Stimulated activated CD8-positive, alpha-beta memory T cell treated with anti-CD3 and anti-CD28 coated beads, Interleukin-7, amount 100 ng/mL, for 48 hours (primary cell): ENCODE measurements at regions not wholly inside any gene's neighbourhood (a gene's known extent, or its start where the extent isn't known, plus 50 kb on each side); places are given as distances from the start of the nearest gene placed in this dataset.
"Not testable (repeated sequence)": the region's sequence is repeated elsewhere in the genome, so short reads cannot be mapped to it uniquely, and the experiment has no call there.

Experiments used
- DNase-seq, 2 donors: peaks; one replicate each; pipeline ENCODE4 v3.0.0-alpha.2; 2020; ENCODE audit warnings: low read depth in 1 of 2; ENCODE audit errors: extremely low read depth in 1 of 2

DNA sequence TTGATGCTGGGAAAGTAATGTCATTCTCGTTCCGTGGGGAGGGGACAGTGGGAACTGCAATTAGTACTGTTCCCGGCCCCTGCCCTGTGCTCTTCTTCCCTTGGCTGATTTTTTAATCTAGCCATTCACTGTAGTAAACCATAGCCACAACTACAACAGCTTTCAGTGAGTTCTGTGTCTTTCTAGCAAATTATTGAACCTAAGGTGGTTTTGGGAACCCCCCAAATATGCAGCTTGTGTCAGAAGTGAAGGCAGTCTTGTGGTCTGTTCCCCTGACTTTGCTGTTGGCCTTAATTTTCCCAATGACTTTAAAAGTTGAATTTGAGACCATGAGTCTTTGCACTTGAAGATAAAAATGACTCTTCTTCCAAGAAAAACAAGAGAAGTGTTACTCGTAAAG, 114.3 kb upstream of the ETV6 start:
- DNase-seq, result no peak

DNA sequence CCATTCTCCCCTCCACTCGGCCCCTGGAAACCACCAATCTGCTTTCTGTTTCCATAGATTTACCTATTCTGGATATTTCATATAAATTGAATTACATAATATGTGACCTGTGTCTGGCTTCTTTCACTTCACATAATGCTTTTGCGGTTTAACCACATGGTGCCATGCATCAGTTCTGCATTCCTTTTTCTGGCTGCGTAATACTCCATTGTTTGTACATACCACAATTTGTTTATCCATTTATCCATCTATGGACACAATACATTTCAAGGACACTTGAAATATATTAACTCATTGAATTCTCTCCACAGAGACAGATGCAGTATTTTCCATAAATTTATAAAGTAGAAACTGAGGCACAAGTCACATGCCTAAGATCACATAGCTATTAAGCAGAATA, 110.3 kb upstream of the ETV6 start:
- no peak for DNase-seq

DNA sequence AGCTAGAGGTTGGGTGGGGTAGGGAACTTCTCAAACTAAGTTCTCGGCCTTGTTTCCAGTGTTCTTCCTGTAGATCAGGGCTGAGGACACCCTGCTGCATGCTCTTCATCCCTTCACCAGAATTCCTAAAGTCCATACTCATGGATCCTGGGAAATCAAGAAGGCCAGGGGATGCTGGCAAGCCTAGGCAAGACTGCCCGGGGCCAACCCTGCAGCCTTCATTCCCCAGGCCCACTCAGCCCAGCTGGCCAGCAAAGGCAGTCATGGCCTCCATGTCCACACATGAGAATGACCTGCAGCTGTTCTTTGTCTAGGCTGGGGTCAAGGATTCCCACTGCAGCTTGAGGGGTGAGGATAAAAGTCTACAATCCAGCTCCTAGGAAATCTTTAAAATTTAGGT, 109.3 kb upstream of the ETV6 start:
- no peak for DNase-seq

DNA sequence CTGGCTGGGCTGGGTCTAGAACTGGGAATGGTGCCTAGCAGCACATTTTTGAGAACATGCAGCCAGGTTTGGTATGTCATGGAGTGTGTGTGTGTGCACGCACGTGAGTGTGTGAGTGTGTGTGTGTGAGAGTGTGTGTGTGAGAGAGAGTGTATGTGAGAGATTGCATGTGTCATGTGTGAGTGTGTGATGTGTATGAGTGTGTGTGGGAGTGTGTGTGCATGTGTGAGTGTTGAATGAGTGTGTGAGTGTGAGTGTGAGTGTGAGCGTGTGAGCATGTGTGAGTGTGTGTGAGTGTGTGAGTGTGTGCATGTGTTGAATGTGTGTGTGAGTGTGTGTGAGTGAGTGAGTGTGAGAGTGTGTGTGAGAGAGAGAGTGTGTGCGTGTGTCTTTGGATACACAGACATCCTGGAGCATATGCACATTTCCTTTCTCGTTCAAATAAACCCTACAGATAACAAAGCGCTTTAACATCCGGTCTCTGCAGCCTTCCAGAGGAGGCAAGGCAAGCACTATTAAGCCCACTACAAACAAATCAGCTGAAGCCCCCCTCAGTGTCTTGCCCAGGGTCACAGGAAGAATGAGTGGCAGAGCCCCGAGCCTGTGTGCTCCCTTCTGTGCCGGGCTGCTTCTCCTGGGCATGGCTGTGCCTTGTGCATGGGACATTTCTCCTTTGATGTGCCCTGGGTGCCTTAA, 108.7 kb upstream of the ETV6 start:
- DNase-seq, result no peak

DNA sequence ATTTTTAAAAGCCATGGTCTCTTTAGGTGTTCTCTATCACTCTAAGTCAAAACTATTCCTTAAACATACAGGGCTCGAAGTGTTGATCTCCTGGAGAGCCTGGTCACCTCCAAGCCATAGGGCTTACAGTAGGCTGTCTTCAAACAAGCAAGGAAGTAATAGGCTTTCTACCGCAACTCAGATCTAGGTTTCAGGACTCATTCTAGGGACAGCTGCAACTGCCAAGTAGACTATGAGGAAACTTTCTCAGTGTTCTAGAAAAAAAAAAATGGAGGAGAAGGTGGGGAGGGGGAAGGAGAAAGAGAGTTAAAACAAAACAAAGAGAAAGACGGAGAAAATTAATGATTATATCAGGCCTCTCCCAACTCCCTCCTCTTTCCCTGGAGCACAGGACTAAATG, 106.9 kb upstream of the ETV6 start:
- DNase-seq, result no peak

DNA sequence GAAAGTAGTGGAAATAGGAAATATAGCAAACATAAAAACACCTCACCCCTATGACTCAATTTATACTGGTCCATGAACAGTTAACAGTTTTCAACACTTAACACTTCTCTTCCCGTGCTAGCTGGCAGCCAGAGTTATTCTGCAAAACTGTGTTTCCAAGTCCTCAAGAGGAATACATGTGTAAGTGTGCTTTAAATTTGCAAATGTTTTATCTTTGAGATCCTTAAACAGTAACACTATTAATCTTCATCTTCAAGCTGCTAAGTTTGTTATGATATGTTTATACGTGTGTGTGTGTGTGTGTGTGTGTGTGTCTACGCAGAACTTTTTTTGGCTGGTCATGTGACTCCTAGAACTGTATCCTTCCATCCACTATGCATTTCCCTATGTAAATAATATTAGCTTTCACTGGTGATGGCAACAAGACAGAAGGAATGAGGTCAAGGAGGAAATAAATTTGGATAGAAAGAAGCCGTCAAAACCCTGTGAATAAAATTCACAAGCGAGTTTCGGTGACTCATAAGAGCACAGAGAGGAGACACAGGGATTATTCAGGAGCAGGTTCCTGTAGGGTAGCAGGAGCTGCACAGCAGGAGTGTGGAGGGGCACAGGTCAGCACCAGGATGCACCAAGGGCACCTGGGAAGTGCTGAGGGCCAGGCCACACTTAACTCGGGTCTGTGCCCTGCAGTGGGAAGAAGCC, 105.9 kb upstream of the ETV6 start:
- no peak for DNase-seq

DNA sequence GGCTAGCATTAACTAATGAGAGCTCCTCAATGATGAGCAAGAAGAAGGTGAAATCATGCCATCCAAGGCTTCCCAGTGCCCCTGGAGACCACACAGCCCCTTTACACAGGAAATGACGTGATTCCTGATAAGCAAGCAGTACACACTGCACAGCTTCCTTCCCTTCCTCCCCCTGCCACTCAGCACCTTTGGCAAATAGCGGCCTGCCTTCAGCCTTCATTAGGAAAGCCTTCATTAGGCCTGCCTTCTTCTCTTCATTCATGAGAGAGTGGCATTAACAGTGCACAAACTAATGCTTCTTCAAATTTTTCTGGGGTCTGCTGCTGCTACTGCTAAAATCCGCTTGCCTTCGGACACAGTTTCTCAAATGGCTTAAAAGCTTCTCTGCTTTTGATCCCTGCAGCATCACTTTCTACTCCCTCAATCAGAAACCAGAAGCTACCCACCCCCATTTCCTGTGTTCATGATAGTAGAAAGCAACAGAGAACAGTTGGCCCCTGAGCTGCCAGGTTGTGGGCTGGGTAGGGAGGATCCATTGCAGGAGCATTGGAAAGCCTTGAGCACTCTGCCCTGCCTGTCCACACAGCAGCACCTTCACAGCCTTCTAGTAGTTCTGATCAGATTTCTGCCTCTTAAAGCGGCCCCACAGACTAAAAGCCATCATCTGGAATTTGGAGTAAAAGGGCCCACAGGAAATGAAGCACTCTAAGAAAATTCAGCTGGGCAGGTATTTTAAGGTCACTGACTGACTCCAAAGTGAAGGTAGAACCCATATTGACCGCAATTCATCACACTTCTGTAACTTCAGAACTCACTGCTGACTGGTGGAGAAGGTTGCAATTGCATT, 103.8 kb upstream of the ETV6 start:
- DNase-seq, result no peak

DNA sequence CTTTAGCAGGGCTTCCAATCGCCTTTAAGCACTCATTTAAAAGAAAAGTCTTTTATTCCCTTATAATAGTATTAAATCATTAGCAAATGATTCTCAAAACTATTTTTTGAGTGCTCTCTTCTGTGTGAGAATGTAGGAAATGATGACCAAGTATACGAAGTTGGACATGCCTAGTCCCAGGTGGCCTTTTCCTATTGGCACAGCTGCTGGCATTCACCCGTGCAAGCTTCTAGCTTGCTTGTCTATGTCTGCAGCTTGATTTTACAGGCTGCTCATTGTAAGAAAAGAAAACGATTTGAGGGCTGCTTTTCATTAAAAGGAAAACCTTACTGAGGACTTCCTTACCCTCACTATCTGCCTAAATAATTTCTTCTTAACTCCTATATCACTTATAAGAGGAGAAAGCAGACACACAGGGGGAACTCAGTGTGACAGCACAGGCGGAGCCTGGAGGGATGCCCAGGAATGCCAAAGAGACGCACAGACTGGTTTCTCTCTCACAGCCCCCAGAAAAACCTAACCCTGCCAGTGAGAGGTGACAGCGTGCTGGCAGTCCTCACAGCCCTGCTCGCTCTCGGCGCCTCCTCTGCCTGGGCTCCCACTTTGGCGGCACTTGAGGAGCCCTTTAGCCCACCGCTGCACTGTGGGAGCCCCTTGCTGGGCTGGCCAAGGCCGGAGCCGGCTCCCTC, 102.7 kb upstream of the ETV6 start:
- DNase-seq, result not testable (repeated sequence)

DNA sequence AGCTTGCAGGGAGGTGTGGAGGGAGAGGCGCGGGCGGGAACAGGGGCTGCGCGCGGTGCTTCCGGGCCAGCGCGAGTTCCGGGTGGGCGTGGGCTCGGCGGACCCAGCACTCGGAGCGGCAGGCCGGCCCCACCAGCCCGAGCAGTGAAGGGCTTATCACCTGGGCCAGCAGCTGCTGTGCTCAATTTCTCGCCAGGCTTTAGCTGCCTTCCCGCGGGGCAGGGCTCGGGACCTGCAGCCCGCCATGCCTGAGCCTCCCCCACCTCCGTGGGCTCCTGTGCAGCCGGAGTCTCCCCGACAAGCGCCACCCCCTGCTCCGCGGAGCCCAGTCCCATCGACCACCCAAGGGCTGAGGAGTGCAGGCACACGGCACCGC, 102.2 kb upstream of the ETV6 start:
- not testable (repeated sequence) for DNase-seq

DNA sequence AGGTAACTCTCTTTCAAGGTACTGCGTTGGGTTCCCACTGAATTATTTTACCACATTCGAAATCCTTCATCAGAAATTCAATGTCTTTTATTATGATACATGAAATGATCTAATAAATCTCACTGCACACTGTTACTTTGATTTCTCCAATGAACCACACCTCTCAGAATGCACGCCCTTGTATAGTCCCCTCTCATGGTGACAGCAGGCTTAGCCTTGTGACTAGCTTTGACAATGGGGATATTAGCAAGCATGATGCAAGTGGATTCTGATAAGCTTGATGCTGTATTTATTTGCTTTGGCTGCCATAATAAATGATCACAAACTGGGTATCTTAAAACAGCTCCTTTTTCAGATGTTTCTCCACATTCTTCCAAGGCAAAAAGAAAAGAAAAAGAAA, 100.4 kb upstream of the ETV6 start:
- DNase-seq, result no peak

DNA sequence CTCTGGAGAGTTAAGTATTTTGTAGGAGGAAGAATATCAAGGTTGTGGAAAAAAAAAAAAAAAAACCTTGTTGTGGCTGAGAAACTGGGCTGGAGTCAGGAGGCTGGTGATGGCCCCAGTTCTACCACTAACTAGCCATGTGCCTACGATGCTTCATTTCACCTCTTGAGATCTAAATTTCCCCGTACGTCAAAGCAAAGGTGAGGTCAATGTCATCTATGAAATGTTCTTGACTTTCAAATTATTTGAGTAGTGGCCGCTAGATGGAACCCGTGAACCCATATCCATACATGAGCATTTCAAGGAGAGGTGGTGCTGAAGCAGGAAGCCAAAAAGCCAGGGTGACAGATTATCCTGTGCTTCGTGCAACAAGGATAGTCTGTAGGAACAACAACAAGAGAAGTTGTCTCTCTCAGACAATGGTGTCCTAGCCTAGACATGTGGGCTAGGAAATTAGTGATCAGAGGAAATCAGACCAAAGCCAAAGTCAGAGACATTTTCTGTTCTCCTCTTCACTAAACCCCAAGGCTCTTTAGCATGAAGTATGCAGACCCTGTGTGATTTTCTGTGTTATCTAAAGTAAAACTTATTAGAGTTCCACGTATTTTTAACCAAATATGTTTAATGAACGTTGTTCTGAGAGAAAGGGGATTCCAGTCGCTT, 95.5 kb upstream of the ETV6 start:
- DNase-seq, result peak in 1 of 2 donors; percentile 39

DNA sequence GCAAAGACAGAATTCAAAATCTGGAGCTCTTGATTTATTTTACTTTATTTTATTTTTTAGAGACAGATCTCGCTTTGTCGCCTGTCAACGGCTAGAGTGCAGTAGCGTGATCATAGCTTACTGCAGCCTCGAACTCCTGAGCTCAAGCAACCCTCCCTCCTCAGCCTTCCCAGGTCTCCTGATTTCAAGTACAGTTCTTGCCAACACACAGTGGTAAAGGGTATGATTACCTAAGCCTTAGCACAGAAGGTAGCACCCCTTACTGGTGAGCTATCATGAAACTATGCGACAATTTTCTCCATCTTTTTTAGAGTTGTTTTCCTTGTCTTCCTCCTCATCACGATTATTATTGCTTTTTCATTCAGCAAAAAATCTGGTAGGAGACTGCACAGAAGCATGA, 94.3 kb upstream of the ETV6 start:
- no peak for DNase-seq

DNA sequence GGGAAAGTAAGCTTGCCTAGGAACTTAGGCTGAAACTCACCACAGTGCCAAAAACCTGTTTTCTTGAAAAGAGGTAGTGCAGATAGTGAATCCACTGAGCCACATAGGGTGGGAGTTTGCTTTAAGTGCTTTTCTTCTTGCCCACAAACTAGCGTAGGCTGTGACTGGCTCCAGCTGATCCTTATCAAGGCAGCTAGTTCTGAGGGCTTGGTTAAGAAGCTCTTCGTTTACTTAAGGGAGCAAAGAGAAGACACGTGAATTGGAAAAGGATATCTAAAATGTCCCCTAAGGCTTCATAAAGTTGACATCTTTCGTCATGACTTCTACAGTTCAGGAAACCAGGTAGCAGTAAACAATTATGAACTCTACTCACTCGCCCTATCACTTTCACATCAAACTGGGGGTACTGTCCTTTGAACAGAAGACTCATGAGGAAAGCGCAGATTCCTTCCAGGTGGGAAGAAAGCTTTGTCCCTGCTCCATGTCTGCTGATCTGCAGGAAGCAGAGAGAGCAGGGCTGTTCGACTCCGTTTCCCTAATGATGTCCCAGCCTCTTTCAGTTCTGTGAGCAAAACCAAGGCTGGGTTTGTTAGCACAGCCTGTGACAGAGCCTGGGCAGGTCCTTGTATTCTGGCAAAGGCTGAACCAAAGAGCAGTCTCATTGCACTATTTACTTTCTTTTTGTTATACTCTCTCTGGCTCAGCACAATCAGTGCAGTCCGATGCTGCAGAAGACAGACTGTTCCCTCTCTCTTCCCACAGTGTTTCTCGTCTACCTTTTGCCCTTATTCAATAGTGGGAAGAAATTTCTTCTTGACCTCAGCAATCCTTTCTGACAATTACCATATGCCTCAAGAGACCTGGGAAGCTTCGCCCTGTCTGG, 93.5 kb upstream of the ETV6 start:
- peak in 1 of 2 donors; percentile 30 for DNase-seq

DNA sequence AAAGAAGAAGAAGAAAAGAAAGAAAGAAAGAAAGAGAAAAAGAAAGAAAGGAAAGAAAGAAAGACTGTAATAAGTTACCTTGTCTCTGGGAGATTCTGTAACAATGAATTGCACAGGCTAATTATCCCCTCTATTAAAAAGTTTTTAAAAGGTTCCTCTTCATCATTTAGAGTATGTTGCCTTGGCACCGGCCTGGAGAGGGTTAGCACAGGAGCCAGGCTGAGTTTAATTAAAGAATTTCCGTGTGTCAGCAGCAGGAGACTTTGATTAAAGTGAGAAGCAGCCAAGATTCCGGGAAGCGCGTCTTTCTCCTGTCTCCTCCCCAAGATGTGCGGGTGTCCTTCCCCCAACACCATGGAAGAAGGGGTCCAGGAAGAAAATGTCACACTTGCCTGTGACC, 92.8 kb upstream of the ETV6 start:
- DNase-seq, result no peak

DNA sequence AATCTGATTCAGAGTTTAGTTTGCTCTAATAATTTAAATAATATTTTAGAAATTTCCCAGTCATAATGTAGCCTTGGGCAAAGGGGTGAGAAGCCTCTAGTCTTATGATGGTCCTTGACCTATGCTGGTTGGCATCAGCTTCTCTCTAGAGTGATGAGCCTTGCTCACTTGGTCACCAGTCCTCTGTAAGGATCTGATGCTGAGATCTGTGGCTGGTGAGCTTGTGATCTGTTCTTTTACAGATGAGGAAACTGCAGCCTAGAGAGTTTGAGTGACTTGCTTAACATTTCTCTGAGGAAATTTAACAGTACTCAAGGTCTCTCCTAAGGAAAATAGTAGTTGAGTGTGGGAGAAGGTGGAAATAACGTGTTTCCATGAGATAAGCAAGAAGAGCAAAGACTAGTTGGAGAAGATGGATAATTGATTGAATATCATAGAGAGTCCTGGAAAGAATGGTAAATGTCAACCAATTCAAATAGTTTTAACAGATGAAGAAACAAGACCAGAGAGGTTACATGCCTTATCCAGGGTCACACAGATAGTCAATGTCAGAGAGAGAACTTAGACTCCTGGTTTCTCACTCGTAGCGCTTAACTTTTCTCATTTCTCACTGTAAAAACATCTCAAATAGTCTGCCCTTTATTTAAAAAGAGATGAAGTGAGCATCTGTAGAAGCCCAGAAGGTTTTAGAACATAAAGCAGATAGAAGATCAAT, 89.7 kb upstream of the ETV6 start:
- DNase-seq, result no peak

DNA sequence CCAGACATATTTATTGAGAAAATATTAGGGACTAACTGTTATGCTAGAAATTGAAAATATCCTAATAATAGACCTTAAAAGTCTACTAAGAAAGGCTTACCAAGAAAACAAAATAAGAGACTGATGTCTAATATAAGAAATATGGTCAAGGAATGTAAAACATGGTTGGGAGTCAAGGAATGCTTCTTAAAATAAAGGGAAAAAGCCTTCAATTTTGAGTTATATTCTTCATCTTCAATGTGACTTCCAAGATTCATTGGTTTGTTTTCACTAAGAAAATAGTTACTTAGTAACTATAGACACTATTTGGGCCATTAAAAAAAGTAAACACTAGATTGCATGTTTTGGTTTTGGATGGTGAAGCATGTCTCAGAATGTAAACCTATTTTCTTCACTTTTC, 88.1 kb upstream of the ETV6 start:
- no peak for DNase-seq

DNA sequence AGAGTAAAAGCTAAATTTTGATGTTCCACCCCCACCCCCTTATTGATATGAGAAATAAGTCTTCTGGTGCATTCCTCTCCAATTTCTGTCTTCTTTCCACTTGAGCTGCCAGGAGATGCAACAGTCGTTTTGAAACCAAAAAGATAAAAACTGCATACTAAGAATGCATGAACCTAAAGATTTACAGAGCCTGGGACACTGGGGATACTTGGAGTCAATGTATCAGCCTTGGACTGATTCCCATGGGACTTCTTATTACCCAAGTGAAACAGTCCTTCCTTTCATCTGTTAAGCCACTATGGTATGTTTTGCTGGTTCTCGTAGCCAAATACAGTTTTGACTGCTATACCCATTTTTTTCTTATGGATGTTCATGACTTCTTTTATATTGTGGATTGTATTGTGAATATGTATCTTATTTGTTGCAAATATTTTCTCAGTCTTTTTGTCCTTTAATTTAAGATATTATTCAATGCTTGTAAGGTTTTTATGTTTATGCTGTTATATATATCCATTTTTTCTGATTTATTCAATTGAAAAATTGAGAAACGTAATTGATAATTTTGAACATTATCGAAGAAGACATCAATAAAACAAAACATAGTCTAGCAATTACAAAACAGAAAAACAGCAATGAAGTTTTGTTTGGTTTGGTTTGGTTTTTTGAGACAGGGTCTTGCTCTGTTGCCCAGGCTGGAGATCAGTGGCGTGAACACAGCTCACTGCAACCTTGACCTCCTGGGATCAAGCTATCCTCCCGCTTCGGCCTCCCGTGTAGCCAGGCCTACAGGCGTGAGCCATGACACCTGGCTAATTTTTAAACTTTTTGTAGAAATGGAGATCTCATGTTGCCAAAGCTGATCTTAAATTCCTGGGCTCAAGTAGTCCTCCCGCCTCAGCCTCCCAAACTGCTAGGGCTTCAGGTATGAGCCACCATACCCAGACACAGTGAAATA, 85.4 kb upstream of the ETV6 start:
- no peak for DNase-seq
